HUES64 (cell line): ENCODE measurements at regions not wholly inside any gene's neighbourhood (a gene's known extent, or its start where the extent isn't known, plus 50 kb on each side); places are given as distances from the start of the nearest gene placed in this dataset.

Source experiments
- H3K27ac ChIP-seq: 2 replicates; pipeline ENCODE4 v1.7.0; 2013; ENCODE audit warnings: low read depth, low read length, inconsistent platforms
- H3K27me3 ChIP-seq: 2 replicates; pipeline ENCODE4 v1.6.1; 2013; ENCODE audit warnings: mild to moderate bottlenecking, low read length; ENCODE audit not compliant: insufficient read depth
- H3K36me3 ChIP-seq: 2 replicates; pipeline ENCODE4 v1.6.1; 2013; ENCODE audit warnings: mild to moderate bottlenecking, low read length; ENCODE audit not compliant: insufficient read depth
- H3K4me1 ChIP-seq: 2 replicates; pipeline ENCODE4 v1.6.1; 2013; ENCODE audit warnings: mild to moderate bottlenecking, low read length, moderate library complexity; ENCODE audit not compliant: insufficient read depth
- H3K4me3 ChIP-seq: 2 replicates; pipeline ENCODE4 v1.5.1; 2013; ENCODE audit warnings: mild to moderate bottlenecking, low read length, moderate library complexity
- H3K9ac ChIP-seq: 2 replicates; pipeline ENCODE4 v1.6.1; 2013; ENCODE audit warnings: mild to moderate bottlenecking, low read depth, low read length
- H3K9me3 ChIP-seq: 2 replicates; pipeline ENCODE4 v1.6.1; 2013; ENCODE audit warnings: low read depth, low read length; ENCODE audit not compliant: insufficient read depth
- WGBS: fragments of 150-250, 120-280 bp; methylation state at CpG from one replicate; pipeline ENCODE4 v1.1.7; 2013; ENCODE audit warnings: missing lambda C conversion rate; 5-methylcytosine and 5-hydroxymethylcytosine counted together

GRCh38 chr21:15279482-15279881, 214.7 kb upstream of the NRIP1 start:
- Histone ChIP-seq H3K4me3 (no peak overlapping the region), H3K4me1 (no peaks in the 10 kb centered on the region), H3K9me3 (no peaks in the 10 kb centered on the region), H3K27me3 (no peaks in the 10 kb centered on the region), H3K36me3 (no peaks in the 10 kb centered on the region), H3K9ac (no peak overlapping the region), H3K27ac (no peak overlapping the region)
- 100% methylated on average over 1 of the region's 1 CpG for WGBS

- Histone ChIP-seq H3K9ac (no peak overlapping the region), H3K27me3 (no peaks in the 10 kb centered on the region)
- WGBS: 98% methylated on average over 2 of the region's 3 CpGs
These were observed 216.9 kb upstream of the NRIP1 start for GRCh38 chr21:15281714-15282113.

GRCh38 chr21:15282665-15283064, 217.9 kb upstream of the NRIP1 start:
- 100% methylated on average over 1 of the region's 1 CpG for WGBS
- Histone ChIP-seq H3K4me1 (no peaks in the 10 kb centered on the region), H3K9ac (no peak overlapping the region), H3K36me3 (no peaks in the 10 kb centered on the region), H3K27ac (no peak overlapping the region), H3K27me3 (no peaks in the 10 kb centered on the region), H3K9me3 (no peaks in the 10 kb centered on the region), H3K4me3 (no peak overlapping the region)

More at GRCh38 chr21:15281714-15282113, 216.9 kb upstream of the NRIP1 start:
- no peaks in the 10 kb centered on the region for H3K36me3 ChIP-seq
- no peak overlapping the region for H3K27ac ChIP-seq
- no peak overlapping the region for H3K4me3 ChIP-seq
- no peaks in the 10 kb centered on the region for H3K4me1 ChIP-seq
- H3K9me3 ChIP-seq: no peaks in the 10 kb centered on the region

- H3K4me3 ChIP-seq: no peak overlapping the region
- H3K27ac ChIP-seq: no peak overlapping the region
These were observed 218.3 kb upstream of the NRIP1 start for GRCh38 chr21:15283138-15283537.

GRCh38 chr21:15283789-15284188, 219.0 kb upstream of the NRIP1 start:
- Histone ChIP-seq H3K27me3 (no peaks in the 10 kb centered on the region), H3K4me3 (no peak overlapping the region), H3K27ac (no peak overlapping the region), H3K9me3 (no peaks in the 10 kb centered on the region), H3K4me1 (no peaks in the 10 kb centered on the region), H3K36me3 (no peaks in the 10 kb centered on the region), H3K9ac (no peak overlapping the region)
- WGBS: 83% methylated on average over 2 of the region's 2 CpGs

More at GRCh38 chr21:15283138-15283537, 218.3 kb upstream of the NRIP1 start:
- H3K9me3 ChIP-seq: no peaks in the 10 kb centered on the region
- H3K9ac ChIP-seq: no peak overlapping the region
- H3K36me3 ChIP-seq: no peaks in the 10 kb centered on the region
- H3K4me1 ChIP-seq: no peaks in the 10 kb centered on the region
- H3K27me3 ChIP-seq: no peaks in the 10 kb centered on the region

- H3K4me1 ChIP-seq: no peaks in the 10 kb centered on the region
- no peaks in the 10 kb centered on the region for H3K27me3 ChIP-seq
- H3K36me3 ChIP-seq: no peaks in the 10 kb centered on the region
- no peaks in the 10 kb centered on the region for H3K9me3 ChIP-seq
- WGBS: 96% methylated on average over 4 of the region's 4 CpGs
- no peak overlapping the region for H3K4me3 ChIP-seq
- no peak overlapping the region for H3K9ac ChIP-seq
- H3K27ac ChIP-seq: no peak overlapping the region
These were observed 220.8 kb upstream of the NRIP1 start for GRCh38 chr21:15285556-15285955.

GRCh38 chr21:15289246-15289645, 224.4 kb upstream of the NRIP1 start:
- no peaks in the 10 kb centered on the region for H3K27me3 ChIP-seq
- H3K4me3 ChIP-seq: no peak overlapping the region
- peaks cover 34% of the 10 kb centered on the region for H3K4me1 ChIP-seq
- H3K9me3 ChIP-seq: no peaks in the 10 kb centered on the region
- WGBS: 96% methylated on average over 13 of the region's 13 CpGs
- H3K36me3 ChIP-seq: no peaks in the 10 kb centered on the region
- no peak overlapping the region for H3K27ac ChIP-seq
- no peak overlapping the region for H3K9ac ChIP-seq

- no peak overlapping the region for H3K9ac ChIP-seq
These were observed 225.4 kb upstream of the NRIP1 start for GRCh38 chr21:15289896-15290841.

GRCh38 chr21:15291621-15292266, 226.9 kb upstream of the NRIP1 start:
- no peak overlapping the region for H3K4me3 ChIP-seq
- H3K9me3 ChIP-seq: no peaks in the 10 kb centered on the region
- no peak overlapping the region for H3K9ac ChIP-seq
- H3K4me1 ChIP-seq: peaks cover 36% of the 10 kb centered on the region
- H3K27ac ChIP-seq: no peak overlapping the region
- H3K36me3 ChIP-seq: no peaks in the 10 kb centered on the region
- H3K27me3 ChIP-seq: no peaks in the 10 kb centered on the region
- WGBS: 95% methylated on average over 4 of the region's 4 CpGs

More at GRCh38 chr21:15289896-15290841, 225.4 kb upstream of the NRIP1 start:
- no peaks in the 10 kb centered on the region for H3K9me3 ChIP-seq
- H3K27me3 ChIP-seq: no peaks in the 10 kb centered on the region
- no peaks in the 10 kb centered on the region for H3K36me3 ChIP-seq
- 78% methylated on average over 31 of the region's 31 CpGs for WGBS
- H3K4me3 ChIP-seq: no peak overlapping the region
- no peak overlapping the region for H3K27ac ChIP-seq
- peaks cover 36% of the 10 kb centered on the region for H3K4me1 ChIP-seq

- no peaks in the 10 kb centered on the region for H3K36me3 ChIP-seq
- no peak overlapping the region for H3K9ac ChIP-seq
- peaks cover 36% of the 10 kb centered on the region for H3K4me1 ChIP-seq
- H3K4me3 ChIP-seq: no peak overlapping the region
- no peaks in the 10 kb centered on the region for H3K27me3 ChIP-seq
- H3K27ac ChIP-seq: peak overlapping the region; percentile 34
- H3K9me3 ChIP-seq: no peaks in the 10 kb centered on the region
These were observed 228.4 kb upstream of the NRIP1 start for GRCh38 chr21:15293240-15293639.

GRCh38 chr21:15295875-15296274, 231.1 kb upstream of the NRIP1 start:
- peaks cover 7% of the 10 kb centered on the region for H3K9me3 ChIP-seq
- no peak overlapping the region for H3K27ac ChIP-seq
- H3K27me3 ChIP-seq: no peaks in the 10 kb centered on the region
- WGBS: 89% methylated on average over 2 of the region's 2 CpGs
- H3K36me3 ChIP-seq: no peaks in the 10 kb centered on the region
- no peak overlapping the region for H3K9ac ChIP-seq
- no peak overlapping the region for H3K4me3 ChIP-seq
- H3K4me1 ChIP-seq: peaks cover 33% of the 10 kb centered on the region
